Middle frontal gyrus (tissue), 1 donor: ENCODE measurements at regions not wholly inside any gene's neighbourhood (a gene's known extent, or its start where the extent isn't known, plus 50 kb on each side); places are given as distances from the start of the nearest gene placed in this dataset.
"Not testable (repeated sequence)": the region's sequence is repeated elsewhere in the genome, so short reads cannot be mapped to it uniquely, and the experiment has no call there.

Source experiments
- DNase-seq: peaks from one replicate; pipeline ENCODE4 v3.0.0-alpha.2; 2015; ENCODE audit warnings: low spot score; ENCODE audit errors: extremely low spot score

DNA sequence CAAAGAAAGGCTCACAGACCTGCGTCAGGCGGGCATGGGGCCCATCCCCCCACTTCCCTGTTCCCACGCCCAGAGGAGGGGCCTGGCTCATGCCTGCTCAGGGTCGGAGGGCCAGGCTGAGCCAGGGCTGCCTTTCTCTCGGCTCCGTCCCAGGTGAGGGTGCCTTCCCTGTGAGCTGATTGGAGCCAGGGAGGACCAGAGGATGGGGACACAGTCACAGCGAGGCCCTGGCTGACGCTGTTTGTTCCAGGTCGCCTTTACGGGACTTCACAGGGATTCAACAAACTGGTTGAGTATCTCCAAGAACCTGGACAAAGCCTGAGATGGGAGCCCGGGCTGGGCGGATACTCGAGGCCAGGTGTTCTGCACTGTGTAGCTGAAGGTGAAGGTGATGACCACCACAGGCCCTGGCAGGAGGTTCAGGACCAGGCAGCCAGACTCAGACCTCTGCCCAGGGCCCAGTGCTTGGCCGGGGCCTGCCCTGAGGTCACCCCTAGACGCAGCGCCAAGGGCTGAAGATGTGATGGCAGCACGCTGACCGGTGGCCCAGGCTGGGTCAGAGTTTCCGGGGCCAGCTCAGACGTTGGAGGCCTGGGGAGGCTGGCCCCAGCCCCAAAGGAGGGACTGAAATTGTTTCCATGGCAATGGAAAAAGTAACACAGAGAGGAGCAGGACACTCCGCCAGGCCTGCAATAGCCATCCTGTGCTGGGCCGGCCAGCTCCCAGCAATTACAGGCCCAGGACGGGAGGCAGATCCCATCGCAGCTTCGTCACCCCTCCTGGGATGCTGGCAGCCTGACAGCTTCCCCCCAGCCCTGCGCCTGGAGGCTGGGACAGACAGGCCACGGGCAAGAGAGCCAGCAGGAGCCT is 65.3 kb upstream of the ADAMTS2 start:
- no peak for DNase-seq

DNA sequence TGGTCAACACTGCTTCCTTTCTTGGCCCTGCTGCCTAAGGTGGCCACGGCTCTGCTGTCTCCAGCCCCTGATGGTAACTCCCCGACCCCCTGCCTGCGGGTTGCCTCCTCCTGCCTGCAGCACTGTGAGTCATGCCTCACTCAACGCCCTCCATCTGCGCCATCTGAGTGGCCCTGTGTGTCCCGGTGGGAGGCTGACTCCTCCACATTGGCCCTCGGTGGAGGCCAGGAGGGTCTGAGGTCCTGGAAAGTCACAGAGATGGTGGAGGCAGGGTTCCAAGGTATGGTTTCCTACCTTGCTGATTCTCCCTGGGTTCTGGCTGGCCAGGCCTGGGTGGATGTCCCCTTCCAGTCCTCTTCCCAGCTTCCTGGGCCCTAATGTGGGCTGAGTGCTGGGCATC is 64.5 kb upstream of the ADAMTS2 start:
- DNase-seq, result no peak

DNA sequence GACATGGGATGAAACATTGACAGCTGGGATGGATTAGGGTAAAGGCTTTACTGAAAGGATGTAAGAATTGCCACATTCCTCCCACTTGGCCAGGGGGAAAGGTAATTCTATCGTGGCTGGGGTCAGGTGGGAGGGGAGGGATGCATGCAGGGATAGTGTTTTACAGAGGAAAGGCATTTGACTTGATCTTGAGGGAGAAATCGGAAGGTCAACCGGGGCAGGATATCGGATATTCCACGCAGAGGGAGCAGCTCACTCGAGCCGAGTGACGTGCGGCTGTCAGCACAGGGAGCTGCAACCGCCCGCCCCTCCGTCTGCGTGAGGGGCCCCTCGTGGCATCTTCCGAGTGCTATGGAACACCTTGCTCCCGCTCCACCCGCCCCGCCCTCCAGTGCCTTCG is 63.4 kb upstream of the ADAMTS2 start:
- DNase-seq, result no peak

DNA sequence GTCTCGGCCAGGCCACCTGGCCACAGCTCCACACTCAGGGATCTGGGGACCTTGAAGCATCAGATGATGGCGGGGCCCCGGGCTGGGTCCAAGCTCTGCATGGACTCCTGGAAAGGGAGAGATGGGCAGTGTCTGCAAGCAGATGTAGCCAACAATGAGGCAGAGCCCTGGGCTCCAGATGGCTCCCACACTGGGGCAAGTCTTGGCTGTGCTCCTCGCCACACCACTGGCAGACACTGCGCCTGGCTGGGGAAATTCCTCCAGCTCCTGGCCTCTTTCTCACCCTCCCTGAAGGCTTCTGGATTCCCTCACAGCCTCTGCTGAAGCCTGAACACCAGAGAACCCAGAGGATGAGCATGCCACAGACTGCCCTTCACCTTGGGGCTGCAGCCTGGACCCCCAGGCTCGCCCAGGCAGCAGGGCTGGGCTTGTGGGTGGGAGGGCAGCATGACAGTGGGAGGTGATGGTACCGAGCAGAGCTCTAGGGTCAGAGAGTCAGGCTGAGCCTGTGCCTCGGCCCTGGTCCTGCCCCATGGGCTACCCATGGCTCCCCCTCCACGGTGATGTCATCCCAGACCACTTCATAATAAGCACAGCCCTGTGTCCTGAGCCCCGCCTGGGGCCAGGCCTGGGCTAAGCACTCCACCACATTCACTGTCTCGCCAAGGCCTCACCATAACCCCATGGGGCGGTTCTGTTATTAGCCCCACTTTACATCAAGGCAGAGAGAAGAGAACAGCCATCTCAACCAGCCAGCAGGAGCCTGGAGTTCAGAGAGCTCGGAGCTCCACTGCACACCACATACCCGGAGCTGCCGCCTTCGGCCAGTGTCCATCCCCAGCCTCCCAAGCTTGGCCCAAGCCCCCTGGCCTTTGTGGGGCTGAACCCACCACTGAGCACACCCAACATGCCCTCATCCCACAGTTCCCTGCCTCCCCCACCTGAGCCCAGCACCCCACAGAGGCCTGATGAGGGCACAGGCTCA is 62.2 kb upstream of the ADAMTS2 start:
- DNase-seq, result no peak

DNA sequence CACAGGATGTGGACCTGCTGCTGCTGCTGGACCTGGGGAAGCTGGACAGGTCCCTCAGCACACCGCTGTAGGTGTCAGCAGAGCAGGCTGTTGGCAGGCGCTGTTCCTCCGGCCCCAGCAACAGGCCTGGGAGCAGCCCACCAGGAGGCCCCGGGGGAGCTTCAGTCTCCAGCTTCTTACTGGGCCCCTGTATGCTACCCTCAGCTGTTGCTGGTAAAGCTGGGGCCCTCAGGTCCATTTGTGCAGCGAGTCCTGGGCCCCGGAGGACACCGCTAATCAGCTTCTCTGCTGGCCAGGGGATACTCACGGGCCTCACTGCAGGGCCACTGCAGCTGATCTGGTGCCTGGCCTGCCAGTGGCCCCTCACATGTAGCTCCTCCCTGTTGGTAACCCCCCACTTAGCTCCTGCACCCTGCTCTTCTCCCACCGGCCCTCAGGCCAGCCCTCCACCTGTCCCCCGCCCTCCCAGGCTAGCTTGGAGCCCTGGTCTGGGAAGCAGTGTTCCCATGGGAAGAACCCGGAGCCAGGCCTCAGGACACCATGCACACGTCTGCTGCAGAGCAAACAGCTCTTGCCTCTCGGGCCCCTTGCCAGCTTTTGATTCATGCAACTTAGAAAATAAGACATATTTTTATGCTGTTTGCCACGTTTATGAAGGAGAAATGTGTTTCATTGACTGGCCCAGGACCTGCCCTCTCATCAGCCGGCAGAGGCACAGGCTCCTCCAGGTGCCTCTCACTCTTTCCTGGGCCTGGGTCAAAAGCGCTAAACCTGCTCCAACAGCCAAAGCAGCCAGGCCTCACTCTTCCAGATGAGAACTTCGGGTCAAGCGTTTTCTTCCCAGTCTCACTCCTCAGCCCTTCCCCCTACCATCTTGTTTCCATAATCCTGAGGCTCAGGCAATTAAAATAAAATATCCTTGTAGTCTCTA is 61.0 kb upstream of the ADAMTS2 start:
- DNase-seq, result no peak

DNA sequence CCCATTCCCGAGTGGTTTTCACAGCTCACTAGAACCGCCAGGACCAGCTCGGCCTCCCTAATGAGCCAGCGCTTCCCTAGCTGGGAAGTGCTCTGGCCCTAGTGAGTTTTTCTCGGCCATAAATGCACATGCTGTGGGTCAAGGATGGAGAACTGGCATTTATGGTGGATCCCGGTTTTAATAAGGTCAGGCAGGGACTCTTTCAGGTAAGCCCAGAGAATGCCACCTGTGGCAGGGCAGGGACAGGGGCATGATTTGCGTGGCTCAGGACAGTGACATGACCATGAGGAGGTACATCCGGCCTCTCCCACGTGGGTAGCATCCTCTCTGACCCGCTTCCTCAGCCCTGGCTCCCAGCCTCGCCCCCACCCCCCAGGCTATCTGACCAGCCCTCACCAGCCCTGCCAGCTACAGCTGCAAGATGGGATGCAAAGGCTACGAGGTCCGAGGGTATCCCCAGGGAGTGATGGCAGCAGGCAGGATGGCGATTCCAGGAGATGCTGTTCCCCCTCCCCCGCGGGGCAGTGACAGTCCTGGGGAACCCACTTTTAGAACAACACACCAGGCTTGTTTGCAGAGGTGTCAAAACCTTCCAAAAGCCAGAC is 60.3 kb upstream of the ADAMTS2 start:
- DNase-seq, result no peak

DNA sequence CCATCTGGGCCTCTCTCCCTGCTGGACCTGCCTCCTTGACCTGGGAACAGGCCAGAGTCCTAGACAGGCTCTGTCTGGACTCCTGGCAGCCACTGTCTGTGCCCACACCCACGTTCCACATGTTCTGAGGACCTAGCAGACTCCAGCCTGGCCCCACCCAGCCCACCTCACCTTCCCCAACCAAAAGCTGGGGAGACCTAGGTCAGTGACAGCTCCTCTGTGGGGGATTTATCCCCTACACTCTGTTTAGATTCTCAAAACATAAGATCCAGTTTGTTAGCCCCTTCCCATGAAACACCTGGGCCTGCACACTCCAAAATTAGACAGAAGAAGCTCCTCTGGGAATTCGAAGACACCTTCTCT is 59.8 kb upstream of the ADAMTS2 start:
- DNase-seq, result no peak

DNA sequence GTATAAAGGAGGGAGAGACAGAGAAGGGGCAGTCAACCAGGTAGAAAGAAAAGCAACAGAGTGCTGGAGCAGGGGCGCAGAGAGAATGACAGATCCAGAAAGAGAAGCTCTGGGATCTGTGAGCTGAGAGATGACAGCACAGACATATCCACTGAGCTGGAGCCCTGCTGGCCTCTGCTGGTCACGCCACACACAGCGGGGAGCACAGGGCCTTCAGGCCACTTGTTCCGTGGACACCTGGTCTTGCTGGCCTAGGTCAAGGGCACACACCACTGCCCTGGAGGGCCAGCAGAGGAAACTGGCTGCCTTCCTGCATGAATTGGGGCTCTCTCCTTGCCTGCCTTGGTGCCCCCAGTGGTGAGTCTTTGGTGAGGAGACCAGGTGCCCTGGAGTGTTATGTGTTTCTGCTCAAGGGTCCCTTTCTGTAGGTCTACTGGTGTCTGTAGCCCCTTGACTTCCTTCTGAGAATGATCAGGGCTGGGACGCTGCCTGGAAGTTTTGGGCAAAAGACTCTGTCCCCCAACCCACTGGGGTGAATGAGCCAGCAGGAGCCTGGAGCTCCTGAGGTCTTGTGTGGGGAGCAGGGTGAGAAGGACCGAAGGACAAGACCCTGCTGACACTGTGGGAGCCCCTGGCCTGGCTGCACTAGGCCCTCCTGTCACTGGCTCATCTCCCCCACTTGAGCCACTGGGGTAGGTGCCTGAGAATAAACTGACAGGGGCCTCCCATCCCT is 59.2 kb upstream of the ADAMTS2 start:
- DNase-seq, result no peak

DNA sequence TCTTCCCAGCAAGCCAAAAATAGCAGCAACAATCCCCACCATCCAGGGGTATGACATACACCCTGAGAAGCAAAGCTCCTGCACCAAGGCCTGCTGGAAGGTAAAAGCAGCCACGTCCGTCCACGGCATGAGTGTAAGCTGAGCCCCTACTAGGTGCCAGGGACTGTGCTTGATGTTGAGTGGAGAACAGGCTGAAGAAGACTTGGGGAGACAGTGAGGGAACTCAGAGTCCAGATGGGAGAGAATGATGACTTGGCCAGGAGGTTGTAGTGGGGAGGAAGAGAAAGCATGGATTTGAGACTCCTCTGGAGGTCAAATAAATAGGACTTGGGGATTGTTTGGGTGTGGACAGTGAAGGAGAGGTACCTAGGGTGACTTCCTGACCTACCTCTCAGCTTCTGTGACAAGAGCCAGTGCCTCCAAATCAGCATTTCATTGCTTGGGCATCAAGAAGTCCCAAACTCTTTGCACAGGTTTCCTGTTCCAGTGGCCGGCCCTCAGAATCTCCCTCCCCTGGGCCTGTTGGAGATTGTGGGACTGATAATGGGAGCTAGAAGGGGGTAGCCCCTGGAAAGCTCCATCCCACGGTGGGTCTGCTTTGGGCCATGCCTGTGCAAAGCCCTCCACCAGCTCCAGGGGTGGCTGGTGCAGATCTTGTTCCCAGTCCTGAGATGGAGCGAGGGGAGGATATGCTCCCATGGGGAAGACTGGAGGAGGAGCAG is 58.3 kb upstream of the ADAMTS2 start:
- DNase-seq, result no peak

DNA sequence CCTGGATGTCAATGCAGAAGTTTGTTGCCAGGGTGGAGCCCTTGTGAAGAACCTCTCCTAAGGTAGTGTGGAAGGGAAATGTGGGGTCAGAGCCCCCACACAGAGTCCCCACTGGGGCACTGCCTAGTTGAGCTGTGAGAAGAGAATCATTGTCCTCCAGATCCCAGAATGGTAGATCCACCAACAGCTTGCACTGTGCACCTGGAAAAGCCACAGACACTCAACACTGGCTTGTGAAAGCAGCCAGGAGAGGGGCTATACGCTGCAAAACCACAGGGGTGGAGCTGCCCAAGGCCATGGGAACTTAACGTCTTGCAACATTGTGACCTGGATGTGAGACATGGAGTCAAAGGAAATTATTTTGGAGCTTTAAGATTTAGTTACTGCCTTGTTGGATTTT is 55.2 kb upstream of the ADAMTS2 start:
- DNase-seq, result not testable (repeated sequence)

DNA sequence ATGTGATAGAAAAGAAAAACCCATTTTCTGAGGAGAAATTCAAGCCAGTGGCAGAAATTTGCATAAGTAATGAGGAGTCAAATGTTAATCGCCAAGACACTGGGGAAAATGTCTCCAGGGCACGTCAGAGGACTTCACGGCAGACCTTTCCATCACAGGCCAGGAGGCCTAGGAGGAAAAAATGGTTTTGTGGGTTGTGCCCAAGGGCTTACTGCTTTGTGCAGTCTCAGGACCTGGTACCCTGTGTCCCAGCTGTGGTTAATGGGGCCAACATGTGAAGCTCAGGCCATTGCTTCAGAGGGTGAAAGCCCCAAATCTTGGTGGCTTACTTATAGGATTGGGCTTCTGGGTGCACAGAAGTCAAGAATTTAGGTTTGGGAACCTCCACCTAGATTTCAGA is 54.8 kb upstream of the ADAMTS2 start:
- DNase-seq, result no peak

DNA sequence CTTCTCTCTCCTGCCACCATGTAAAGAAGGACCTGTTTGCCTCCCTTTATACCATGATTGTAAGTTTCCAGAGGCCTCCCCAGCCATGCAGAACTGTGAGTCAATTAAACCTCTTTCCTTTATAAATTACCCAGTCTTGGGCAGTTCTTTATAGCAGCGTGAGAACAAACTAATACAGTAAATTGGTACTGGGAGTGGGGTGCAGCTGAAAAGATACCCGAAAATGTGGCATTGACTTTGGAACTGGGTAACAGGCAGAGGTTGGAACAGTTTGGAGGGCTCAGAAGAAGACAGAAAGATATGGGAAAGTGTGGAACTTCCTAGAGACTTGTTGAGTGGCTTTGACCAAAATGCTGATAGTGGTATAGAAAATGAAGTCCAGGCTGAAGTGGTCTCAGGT is 54.1 kb upstream of the ADAMTS2 start:
- not testable (repeated sequence) for DNase-seq

DNA sequence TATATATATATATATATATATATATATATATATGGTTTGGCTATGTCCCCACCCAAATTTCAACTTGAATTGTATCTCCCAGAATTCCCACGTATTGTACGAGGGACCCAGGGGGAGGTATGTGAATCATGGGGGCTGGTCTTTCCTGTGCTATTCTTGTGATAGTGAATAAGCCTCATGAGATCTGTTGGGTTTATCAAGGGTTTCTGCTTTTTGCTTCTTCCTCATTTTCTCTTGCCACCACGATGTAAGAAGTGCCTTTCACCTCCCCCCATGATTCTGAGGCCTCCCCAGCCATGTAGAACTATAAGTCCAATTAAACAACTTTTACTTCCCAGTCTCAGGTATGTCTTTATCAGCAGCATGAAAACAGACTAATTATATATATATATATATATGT is 52.3 kb upstream of the ADAMTS2 start:
- DNase-seq, result no peak
